ENCODE measurements at regions not wholly inside any gene's neighbourhood (a gene's known extent, or its start where the extent isn't known, plus 50 kb on each side); places are given as distances from the start of the nearest gene placed in this dataset.

DNA sequence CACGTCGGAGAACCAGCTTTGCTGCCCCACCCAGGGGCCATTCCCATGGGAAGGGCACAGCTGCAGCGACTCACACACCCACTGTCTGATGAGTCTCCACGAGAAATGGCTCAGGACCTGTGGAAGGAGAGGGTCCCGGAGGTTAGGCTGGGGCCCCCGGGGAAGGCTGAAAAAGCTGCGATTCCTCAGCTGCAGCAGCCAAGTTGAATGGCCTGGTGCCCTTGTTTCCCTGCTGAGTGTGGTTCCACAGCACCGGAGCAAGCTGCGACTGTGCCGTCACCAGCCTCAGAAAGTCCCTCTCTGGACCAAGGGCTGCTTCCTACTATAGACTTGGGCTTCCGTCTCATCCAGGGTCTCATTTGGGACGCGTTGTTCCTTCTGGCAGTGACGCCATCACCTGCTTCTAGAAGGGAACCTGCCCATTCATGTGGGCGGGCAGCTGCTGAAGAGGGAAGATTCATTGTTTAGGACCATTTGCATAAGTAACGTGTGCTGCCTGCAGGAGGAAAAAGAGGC, 180.2 kb downstream of the INHBB start:
- peak; percentile 6 for TF ChIP-seq POLR2AphosphoS5 (IDR thresholded peaks at IDR 0.05)
- TF ChIP-seq, protein P1, sequence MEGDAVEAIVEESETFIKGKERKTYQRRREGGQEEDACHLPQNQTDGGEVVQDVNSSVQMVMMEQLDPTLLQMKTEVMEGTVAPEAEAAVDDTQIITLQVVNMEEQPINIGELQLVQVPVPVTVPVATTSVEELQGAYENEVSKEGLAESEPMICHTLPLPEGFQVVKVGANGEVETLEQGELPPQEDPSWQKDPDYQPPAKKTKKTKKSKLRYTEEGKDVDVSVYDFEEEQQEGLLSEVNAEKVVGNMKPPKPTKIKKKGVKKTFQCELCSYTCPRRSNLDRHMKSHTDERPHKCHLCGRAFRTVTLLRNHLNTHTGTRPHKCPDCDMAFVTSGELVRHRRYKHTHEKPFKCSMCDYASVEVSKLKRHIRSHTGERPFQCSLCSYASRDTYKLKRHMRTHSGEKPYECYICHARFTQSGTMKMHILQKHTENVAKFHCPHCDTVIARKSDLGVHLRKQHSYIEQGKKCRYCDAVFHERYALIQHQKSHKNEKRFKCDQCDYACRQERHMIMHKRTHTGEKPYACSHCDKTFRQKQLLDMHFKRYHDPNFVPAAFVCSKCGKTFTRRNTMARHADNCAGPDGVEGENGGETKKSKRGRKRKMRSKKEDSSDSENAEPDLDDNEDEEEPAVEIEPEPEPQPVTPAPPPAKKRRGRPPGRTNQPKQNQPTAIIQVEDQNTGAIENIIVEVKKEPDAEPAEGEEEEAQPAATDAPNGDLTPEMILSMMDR (IDR thresholded peaks at IDR 0.05): no peak
- TF ChIP-seq POLR2A (IDR thresholded peaks at IDR 0.05): no peak
- Histone ChIP-seq H3K4me3 (no peak overlapping the region), H3K27ac (no peak overlapping the region), H3K4me1 (replicated peaks) (no peaks in the 10 kb centered on the region), H3K36me3 (no peaks in the 10 kb centered on the region), H3K27me3 (replicated peaks; ENCODE audit: insufficient read depth) (no peaks in the 10 kb centered on the region), H3K9me3 (no peaks in the 10 kb centered on the region)
- intact Hi-C loops (cut with DNase I): no loop called here
- 72% methylated on average over 16 of the region's 16 CpGs for WGBS
- DNase-seq (ENCODE audit: low spot score): no peak

DNA sequence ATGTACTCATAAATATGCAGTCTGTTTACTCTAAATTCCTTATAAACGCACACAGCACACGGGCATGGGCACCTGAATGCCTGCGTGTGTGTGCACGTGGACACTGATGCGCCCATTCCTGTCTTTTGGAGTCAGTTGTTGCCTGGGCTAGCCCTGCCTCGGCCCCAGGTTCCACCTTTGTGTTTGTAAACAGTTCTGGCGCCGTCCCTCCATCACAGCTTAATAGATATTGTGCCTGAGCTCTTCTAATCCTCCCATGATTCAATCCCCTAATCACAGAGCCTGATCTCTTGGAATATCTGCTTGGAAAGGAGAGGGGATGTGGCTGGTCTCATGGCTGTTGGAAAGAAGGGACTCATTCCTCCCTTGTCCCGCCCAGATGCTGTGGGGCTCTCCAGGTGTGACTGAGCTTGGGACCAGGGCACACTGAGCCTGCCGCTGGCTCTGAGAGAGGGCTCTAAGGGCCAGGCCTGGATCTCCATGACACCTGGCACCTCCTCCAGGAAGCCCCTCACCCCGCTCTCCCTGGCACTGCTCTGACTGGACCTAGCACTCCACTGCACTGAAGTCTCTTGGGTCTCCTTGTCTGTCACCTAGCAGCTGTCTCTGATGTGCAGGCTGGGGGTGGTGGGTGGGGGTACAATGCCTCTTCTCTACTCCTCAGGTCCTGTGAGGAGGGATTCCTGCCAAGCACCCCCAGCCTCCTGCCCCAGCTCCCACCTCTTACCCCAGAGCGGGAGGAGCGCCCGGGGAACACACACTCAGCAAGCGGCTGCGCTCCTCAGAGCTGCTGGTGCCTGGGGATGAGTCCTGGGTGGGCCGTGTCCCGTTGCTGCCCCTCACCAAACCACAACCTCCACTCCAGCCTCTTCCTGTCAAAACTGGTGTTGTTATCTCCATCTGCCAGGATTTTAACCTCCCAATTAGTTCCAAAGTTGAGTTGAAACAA, 181.3 kb downstream of the INHBB start:
- Histone ChIP-seq H3K27ac (no peak overlapping the region), H3K27me3 (replicated peaks; ENCODE audit: insufficient read depth) (no peaks in the 10 kb centered on the region), H3K9me3 (no peaks in the 10 kb centered on the region), H3K4me1 (replicated peaks) (no peaks in the 10 kb centered on the region), H3K36me3 (no peaks in the 10 kb centered on the region), H3K4me3 (no peak overlapping the region)
- WGBS: 63% methylated on average over 13 of the region's 18 CpGs
- DNase-seq (ENCODE audit: low spot score): no peak
- intact Hi-C loops (cut with DNase I): no loop called here
- TF ChIP-seq POLR2A (IDR thresholded peaks at IDR 0.05) (no peak), POLR2AphosphoS5 (IDR thresholded peaks at IDR 0.05) (no peak)
- TF ChIP-seq, protein P1 (IDR thresholded peaks at IDR 0.05): no peak

DNA sequence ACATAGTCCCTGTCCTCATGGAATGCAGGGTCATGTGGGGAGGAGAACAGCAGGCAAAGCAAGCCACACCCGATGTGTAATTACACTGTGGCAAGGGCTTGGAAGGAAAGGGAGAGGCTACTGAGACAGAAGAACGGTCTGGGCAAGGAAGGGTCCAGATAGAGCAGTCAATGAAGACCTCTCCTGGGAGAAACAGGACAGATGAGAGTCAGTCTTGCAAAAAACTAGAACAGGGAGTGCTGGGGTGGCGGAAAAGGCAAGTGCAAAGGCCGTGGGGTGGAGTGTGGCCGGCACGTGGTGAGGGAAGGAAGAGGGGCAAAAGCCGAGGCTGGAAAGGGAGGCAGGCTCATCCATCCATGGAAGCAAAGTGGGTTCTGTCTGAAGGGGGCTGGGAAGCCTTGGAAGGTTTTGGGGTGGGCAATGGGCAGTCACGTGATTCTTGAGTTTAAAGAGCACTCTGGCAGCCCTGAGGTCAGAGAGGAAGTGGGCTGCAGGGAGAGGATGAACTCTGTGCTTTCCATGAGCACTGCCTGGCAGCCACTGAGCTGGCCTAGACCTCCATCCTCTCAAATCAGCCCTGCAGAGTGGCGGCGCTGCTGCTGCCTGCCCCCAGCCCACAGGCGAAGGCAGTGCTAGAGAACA, 182.2 kb downstream of the INHBB start:
- 76% methylated on average over 11 of the region's 11 CpGs for WGBS
- H3K36me3 ChIP-seq: no peaks in the 10 kb centered on the region
- H3K27ac ChIP-seq: no peak overlapping the region
- no peaks in the 10 kb centered on the region for H3K9me3 ChIP-seq
- intact Hi-C loops (cut with DNase I): no loop called here
- H3K4me3 ChIP-seq: no peak overlapping the region
- H3K4me1 ChIP-seq (replicated peaks): no peaks in the 10 kb centered on the region
- TF ChIP-seq, protein P1 (IDR thresholded peaks at IDR 0.05): no peak
- TF ChIP-seq POLR2A (IDR thresholded peaks at IDR 0.05) (no peak), POLR2AphosphoS5 (IDR thresholded peaks at IDR 0.05) (no peak)
- DNase-seq (ENCODE audit: low spot score): no peak
- no peaks in the 10 kb centered on the region for H3K27me3 ChIP-seq (replicated peaks; ENCODE audit: insufficient read depth)

DNA sequence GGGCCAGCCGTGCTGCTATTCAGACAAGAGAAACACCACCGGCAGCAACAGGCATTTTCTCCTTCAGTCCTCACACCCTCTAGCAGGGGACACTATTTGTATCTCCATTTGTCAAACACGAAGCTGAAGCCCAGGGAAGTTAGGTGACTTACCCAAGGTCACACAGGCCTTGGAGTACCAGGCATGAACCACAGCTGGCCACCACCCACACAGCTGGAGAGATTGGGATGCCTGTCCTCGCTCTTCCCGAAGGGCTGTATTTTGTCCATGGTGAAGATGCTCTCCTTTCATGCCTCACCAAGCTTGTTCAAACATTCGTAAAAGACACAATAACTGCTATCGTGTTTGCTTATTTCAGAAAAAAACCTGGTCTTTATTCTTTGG, 182.7 kb downstream of the INHBB start:
- no peaks in the 10 kb centered on the region for H3K27me3 ChIP-seq (replicated peaks; ENCODE audit: insufficient read depth)
- no peak overlapping the region for H3K4me3 ChIP-seq
- no peaks in the 10 kb centered on the region for H3K36me3 ChIP-seq
- H3K4me1 ChIP-seq (replicated peaks): no peaks in the 10 kb centered on the region
- WGBS: 70% methylated on average over 7 of the region's 7 CpGs
- DNase-seq (ENCODE audit: low spot score): no peak
- TF ChIP-seq POLR2A (IDR thresholded peaks at IDR 0.05): no peak
- intact Hi-C loops (cut with DNase I): no loop called here
- H3K9me3 ChIP-seq: no peaks in the 10 kb centered on the region
- no peak overlapping the region for H3K27ac ChIP-seq

DNA sequence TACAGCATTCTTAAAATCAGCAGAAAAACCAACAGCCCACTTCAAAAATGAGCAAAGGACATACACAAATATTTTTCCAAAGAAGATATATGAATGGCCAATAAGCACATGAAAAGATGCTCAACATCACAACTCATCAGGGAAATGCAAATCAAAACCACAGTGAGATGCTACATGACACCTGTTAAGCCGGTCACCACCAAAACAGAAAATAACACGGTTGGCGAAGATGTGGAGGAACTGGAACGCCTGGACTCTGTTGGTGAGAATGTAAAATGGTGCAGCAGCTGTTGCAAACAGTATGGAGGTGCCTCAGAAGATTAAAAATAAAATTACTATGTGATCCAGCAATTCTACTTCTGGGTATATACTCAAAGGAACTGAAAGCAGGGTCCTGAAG, 184.8 kb downstream of the INHBB start:
- Histone ChIP-seq H3K27ac (no peak overlapping the region), H3K36me3 (no peaks in the 10 kb centered on the region), H3K27me3 (replicated peaks; ENCODE audit: insufficient read depth) (no peaks in the 10 kb centered on the region), H3K9me3 (no peaks in the 10 kb centered on the region), H3K4me3 (no peak overlapping the region), H3K4me1 (replicated peaks) (no peaks in the 10 kb centered on the region)
- TF ChIP-seq, protein P1 (IDR thresholded peaks at IDR 0.05): no peak
- TF ChIP-seq POLR2AphosphoS5 (IDR thresholded peaks at IDR 0.05) (no peak), POLR2A (IDR thresholded peaks at IDR 0.05) (no peak)
- 97% methylated on average over 4 of the region's 4 CpGs for WGBS
- DNase-seq (ENCODE audit: low spot score): no peak
- intact Hi-C loops (cut with DNase I): no loop called here
